Heart left ventricle (tissue), 16 donors: ENCODE measurements at regions not wholly inside any gene's neighbourhood (a gene's known extent, or its start where the extent isn't known, plus 50 kb on each side); places are given as distances from the start of the nearest gene placed in this dataset.

Experiments
- ATAC-seq, 4 donors: fragments of 200-7000 bp; cut with Tn5 transposase; one replicate each; pipeline ENCODE4 v1.9.1; 2020 to 2022; ENCODE audit warnings: moderate library complexity in 4 of 4, mild to moderate bottlenecking in 3 of 4, moderate number of reproducible peaks in 1 of 4
- DNase-seq, 5 donors: peaks; one replicate each; pipeline ENCODE4 v3.0.0-alpha.2; 2020
- H3K27ac ChIP-seq, 12 donors: fragments of 200-600 bp; sonication (generic) in 4 of 12; one replicate each; pipeline versions ENCODE4 v1.5.0 to v1.8.0; 2016 to 2022; ENCODE audit warnings: mild to moderate bottlenecking in 2 of 12
- H3K27me3 ChIP-seq, 9 donors: fragments of 200-600 bp; sonication (generic) in 2 of 9; one replicate each; pipeline versions ENCODE4 v1.5.1 to v1.8.0; 2016 to 2022; ENCODE audit warnings: mild to moderate bottlenecking in 3 of 9
- H3K36me3 ChIP-seq, 9 donors: fragments of 200-600 bp; sonication (generic) in 2 of 9; one replicate each; pipeline versions ENCODE4 v1.5.0 to v1.8.0; 2018 to 2022; ENCODE audit warnings: mild to moderate bottlenecking in 2 of 9
- H3K4me1 ChIP-seq, 12 donors: fragments of 200-600 bp; sonication (generic) in 4 of 12; one replicate each; pipeline versions ENCODE4 v1.5.0 to v1.8.0; 2016 to 2022; ENCODE audit warnings: mild to moderate bottlenecking in 3 of 12
- H3K4me3 ChIP-seq, 12 donors: fragments of 200-600 bp; sonication (generic) in 4 of 12; one replicate each; pipeline versions ENCODE4 v1.5.0 to v1.8.0; 2017 to 2022; ENCODE audit warnings: mild to moderate bottlenecking in 9 of 12, moderate library complexity in 4 of 12
- H3K9me3 ChIP-seq, 12 donors: fragments of 200-600 bp; sonication (generic) in 4 of 12; one replicate each; pipeline versions ENCODE4 v1.5.0 to v1.8.0; 2016 to 2022; ENCODE audit warnings: mild to moderate bottlenecking in 1 of 12
- POLR2A ChIP-seq, 2 donors: fragments of 450-650 bp; IDR thresholded peaks; one replicate each; pipeline ENCODE4 v1.6.1; 2017; ENCODE audit warnings: antibody characterized with exemption in 2 of 2, mild to moderate bottlenecking in 2 of 2, moderate library complexity in 2 of 2
- WGBS, 4 donors: extraction: QIAGEN DNeasy Blood & Tissue Kit in 2 of 4; methylation state at CpG; one replicate each; pipeline versions ENCODE4 v1.1.5 to v1.1.7; 2013 to 2018; 5-methylcytosine and 5-hydroxymethylcytosine counted together
- intact Hi-C, 10 donors: fragments of 100-400 bp; cut with DNase I; formaldehyde crosslinking; loops; one replicate each; pipeline versions ENCODE4 v1.11.1 to v1.14.2; 2022
- TF ChIP-seq, protein P1 (sequence below), 12 donors: fragments of 200-600 bp; sonication (generic) in 4 of 12; IDR thresholded peaks; one replicate each; pipeline versions ENCODE4 v1.5.0 to v1.8.0; 2018 to 2022; ENCODE audit warnings: antibody characterized with exemption in 12 of 12, mild to moderate bottlenecking in 5 of 12
- donor health status: ischemic (EF 13 %, LVEDD 7.1; RV severe dilation, severe dysfunction).
- donor health status: healthy with polysubstance abuse.
- donor health status: DM: no; HTN: yes; CAD: no.
- donor health status: DM: no; HTN: no; CAD: no.
- donor health status: ischemic (EF 25% LVEDD 6.9; RV normal size, moderate dysfunction).
- donor health status: ischemic (EF 25% LVEDD 5.7; RV mildly dilated, moderate dysfunction).
- donor health status: healthy.
- donor health status: DM: yes; HTN: yes; CAD: no.
- donor health status: ischemic (EF 35%, LVEDD 5.7; RV mildly dilated, moderate dysfunction).
- donor health status: nonischemic (EF 11% LVEDD 7.7; RV severe dilation, severe dysfunction).
- donor health status: DM: yes; HTN: yes; CAD: no.
- donor health status: PGD.
- donor health status: ischemic (EF 29% LVEDD 5.4; RV normal size, mild dysfunction).
- donor health status: nonischemic (EF 23%, LVEDD 6.1; RV moderate dilation, normal function).

DNA sequence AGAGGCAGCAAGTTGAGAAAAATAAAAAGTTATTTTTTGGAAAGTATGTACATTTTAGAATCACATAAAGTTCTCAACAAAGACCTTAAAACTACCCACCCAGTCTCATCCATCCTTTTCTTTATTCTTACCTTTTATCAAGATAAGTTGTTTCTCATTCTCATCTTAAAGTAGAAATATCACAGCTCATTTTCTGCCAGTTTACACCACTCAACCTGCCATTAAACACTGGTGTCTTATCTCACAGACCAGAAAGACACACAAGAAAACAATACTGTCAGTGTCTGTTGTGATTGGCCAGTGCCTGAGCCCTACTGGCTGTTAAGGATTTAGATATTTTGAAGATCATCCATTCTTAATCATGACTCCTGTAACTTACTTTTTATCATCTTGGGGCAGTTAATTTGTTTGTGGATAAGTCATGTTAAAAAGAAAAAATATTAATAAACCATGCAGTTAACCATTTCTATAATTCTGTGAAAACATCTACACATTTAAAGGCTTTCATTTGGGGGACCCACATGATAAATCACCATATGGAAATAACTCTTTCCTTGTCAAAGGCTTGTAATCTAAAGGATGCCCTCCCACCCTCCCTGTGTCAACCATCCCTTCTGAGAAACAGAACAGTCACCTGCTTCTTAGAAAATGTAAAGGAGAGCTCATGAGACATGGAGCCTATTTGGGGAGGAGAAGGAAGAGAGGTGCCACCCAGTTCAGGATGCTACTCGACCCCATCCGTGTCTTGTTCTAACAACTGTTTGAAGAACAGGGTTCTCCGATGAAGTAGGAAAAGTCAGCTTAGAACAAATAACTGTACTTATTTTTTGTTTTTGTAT, 897.2 kb upstream of the INTU start:
- H3K36me3 ChIP-seq, result no peaks in the 10 kb centered on the region
- no peaks in the 10 kb centered on the region for H3K9me3 ChIP-seq
- no peak for DNase-seq
- no peak overlapping the region for H3K27ac ChIP-seq
- no peaks in the 10 kb centered on the region for H3K27me3 ChIP-seq
- H3K4me3 ChIP-seq, result no peak overlapping the region
- no peaks in the 10 kb centered on the region for H3K4me1 ChIP-seq
- no peak for TF ChIP-seq POLR2A (IDR thresholded peaks at IDR 0.05)
- TF ChIP-seq, protein P1, sequence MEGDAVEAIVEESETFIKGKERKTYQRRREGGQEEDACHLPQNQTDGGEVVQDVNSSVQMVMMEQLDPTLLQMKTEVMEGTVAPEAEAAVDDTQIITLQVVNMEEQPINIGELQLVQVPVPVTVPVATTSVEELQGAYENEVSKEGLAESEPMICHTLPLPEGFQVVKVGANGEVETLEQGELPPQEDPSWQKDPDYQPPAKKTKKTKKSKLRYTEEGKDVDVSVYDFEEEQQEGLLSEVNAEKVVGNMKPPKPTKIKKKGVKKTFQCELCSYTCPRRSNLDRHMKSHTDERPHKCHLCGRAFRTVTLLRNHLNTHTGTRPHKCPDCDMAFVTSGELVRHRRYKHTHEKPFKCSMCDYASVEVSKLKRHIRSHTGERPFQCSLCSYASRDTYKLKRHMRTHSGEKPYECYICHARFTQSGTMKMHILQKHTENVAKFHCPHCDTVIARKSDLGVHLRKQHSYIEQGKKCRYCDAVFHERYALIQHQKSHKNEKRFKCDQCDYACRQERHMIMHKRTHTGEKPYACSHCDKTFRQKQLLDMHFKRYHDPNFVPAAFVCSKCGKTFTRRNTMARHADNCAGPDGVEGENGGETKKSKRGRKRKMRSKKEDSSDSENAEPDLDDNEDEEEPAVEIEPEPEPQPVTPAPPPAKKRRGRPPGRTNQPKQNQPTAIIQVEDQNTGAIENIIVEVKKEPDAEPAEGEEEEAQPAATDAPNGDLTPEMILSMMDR (IDR thresholded peaks at IDR 0.05), result no peak
- no peak for ATAC-seq
- intact Hi-C loops, result no loop called here
- 91 to 99% (median 95%) methylated on average over 3 of the region's 3 CpGs for WGBS, 4 donors

DNA sequence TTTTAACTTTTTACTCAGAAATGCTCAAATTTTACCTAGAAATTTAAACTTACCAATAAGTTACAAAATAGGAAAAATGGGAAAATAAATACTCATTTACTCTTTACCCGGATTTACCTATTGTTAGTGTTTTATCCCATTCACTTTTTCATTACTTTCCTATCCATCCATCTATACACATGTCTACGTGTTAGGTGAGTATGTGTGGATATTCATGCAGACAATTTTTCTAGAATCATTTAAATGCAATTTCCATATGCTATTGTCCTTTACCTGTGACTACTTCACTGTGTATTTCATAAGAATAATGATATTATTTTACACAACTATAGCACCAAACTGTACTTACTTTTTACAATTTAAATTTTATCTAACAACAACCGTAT, 896.6 kb upstream of the INTU start:
- Histone ChIP-seq H3K27me3 (no peaks in the 10 kb centered on the region), H3K36me3 (no peaks in the 10 kb centered on the region), H3K4me3 (no peak overlapping the region), H3K4me1 (no peaks in the 10 kb centered on the region), H3K9me3 (no peaks in the 10 kb centered on the region), H3K27ac (no peak overlapping the region)
- no peak for ATAC-seq
- TF ChIP-seq POLR2A (IDR thresholded peaks at IDR 0.05), result no peak
- TF ChIP-seq, protein P1 (IDR thresholded peaks at IDR 0.05), result no peak
- 92 to 95% (median 94%) methylated on average over 3 of the region's 3 CpGs for WGBS, 4 donors
- no peak for DNase-seq
- intact Hi-C loops, result no loop called here

DNA sequence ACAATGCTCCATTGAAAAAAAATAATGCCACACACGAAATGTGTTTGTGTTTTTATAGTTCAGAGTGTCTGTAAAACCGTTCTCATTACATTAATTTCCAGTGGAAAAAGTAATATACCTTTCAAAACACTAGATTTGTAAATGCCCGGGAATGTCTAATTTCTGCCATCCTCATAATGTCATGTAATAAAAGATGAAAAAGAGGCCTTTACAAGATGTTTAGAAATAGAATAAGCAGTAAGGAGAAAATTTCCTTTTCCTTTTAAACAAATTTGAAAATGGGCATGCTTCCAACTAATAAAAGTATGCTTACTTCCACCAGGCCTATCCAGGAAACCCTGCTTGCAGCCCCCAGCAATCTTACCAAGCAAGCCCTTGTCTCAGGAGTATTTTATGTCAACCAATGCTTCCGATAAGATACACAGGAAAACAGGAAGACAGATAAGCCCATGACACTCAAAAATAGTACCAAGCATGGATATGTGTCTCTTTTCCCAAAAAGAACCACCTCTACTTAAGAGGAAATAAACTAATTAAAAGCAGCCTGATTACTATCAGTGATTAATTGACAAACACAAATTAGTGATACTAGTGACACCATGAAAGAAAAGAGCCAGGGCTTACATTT, 894.7 kb upstream of the INTU start:
- ATAC-seq, result no peak
- 47 to 58% (median 56%) methylated on average over 4 of the region's 4 CpGs for WGBS, 4 donors

DNA sequence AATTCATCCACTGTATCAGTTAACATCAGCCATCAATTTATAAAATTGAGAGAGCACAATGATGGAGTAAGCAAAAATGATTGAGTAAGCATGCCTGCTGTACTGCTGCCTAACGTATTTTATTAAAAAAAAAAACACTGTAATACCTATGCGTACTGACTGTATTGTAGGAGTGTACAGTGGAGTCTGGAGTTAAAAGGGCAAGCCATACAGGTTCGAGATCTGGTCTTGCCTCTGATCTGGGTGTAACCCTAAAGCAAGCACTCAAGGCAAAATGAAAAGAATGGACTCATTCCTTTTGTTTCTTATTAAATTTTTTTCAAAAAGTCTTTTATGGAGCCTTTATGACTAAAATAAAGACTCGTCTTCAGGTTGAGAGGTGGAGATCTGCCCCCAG, 894.2 kb upstream of the INTU start:
- intact Hi-C loops, result no loop called here
- DNase-seq (no peak), ATAC-seq (no peak)
- Histone ChIP-seq H3K36me3 (no peaks in the 10 kb centered on the region), H3K4me3 (no peak overlapping the region), H3K27me3 (no peaks in the 10 kb centered on the region), H3K4me1 (no peaks in the 10 kb centered on the region), H3K27ac (no peak overlapping the region), H3K9me3 (peaks cover 0 to 3% (median 0%) of the 10 kb centered on the region in 12 donors)
- WGBS, 4 donors, result 76 to 85% (median 82%) methylated on average over 4 of the region's 4 CpGs
- TF ChIP-seq POLR2A (IDR thresholded peaks at IDR 0.05), result no peak
- TF ChIP-seq, protein P1 (IDR thresholded peaks at IDR 0.05), result no peak

More for the DNA sequence above, 894.7 kb upstream of the INTU start:
- no peaks in the 10 kb centered on the region for H3K4me1 ChIP-seq
- no peak for DNase-seq
- H3K27me3 ChIP-seq, result no peaks in the 10 kb centered on the region
- no peak overlapping the region for H3K4me3 ChIP-seq
- TF ChIP-seq POLR2A (IDR thresholded peaks at IDR 0.05), result no peak
- TF ChIP-seq, protein P1 (IDR thresholded peaks at IDR 0.05), result no peak
- intact Hi-C loops, result no loop called here
- no peaks in the 10 kb centered on the region for H3K36me3 ChIP-seq
- H3K27ac ChIP-seq, result no peak overlapping the region
- H3K9me3 ChIP-seq, result no peaks in the 10 kb centered on the region
